ENCODE measurements at regions not wholly inside any gene's neighbourhood (a gene's known extent, or its start where the extent isn't known, plus 50 kb on each side); places are given as distances from the start of the nearest gene placed in this dataset.
"Not testable (repeated sequence)": the region's sequence is repeated elsewhere in the genome, so short reads cannot be mapped to it uniquely, and the experiment has no call there.

- not testable (repeated sequence) for TF ChIP-seq SUZ12 (IDR thresholded peaks at IDR 0.05; ENCODE audit: low read length); TAF7 (optimal IDR thresholded peaks at IDR 0.05; ENCODE audit: borderline replicate concordance, low read depth, low read length); CEBPB (IDR thresholded peaks at IDR 0.05; ENCODE audit: low read depth, low read length); POLR2A (IDR thresholded peaks at IDR 0.05; ENCODE audit: control extremely low read depth in 1 of 2, low read depth in 2 of 2, low read length in 2 of 2); SP1 (IDR thresholded peaks at IDR 0.05; ENCODE audit: low read depth, low read length)
- TF ChIP-seq, protein P1, sequence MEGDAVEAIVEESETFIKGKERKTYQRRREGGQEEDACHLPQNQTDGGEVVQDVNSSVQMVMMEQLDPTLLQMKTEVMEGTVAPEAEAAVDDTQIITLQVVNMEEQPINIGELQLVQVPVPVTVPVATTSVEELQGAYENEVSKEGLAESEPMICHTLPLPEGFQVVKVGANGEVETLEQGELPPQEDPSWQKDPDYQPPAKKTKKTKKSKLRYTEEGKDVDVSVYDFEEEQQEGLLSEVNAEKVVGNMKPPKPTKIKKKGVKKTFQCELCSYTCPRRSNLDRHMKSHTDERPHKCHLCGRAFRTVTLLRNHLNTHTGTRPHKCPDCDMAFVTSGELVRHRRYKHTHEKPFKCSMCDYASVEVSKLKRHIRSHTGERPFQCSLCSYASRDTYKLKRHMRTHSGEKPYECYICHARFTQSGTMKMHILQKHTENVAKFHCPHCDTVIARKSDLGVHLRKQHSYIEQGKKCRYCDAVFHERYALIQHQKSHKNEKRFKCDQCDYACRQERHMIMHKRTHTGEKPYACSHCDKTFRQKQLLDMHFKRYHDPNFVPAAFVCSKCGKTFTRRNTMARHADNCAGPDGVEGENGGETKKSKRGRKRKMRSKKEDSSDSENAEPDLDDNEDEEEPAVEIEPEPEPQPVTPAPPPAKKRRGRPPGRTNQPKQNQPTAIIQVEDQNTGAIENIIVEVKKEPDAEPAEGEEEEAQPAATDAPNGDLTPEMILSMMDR (IDR thresholded peaks at IDR 0.05; ENCODE audit: control extremely low read depth in 1 of 3, insufficient read depth in 1 of 3, low read depth in 1 of 3, low read length in 3 of 3): not testable (repeated sequence)
Measured at GRCh38 chr16:16507041-16507440, 128.1 kb downstream of the NPIPA7 start.

All from H1 (cell line).